ENCODE measurements at regions not wholly inside any gene's neighbourhood (a gene's known extent, or its start where the extent isn't known, plus 50 kb on each side); places are given as distances from the start of the nearest gene placed in this dataset.
"Not testable (repeated sequence)": the region's sequence is repeated elsewhere in the genome, so short reads cannot be mapped to it uniquely, and the experiment has no call there.

- no peak for DNase-seq (ENCODE audit: low spot score)
Observed at GRCh38 chr20:12949429-12949980, 59.3 kb upstream of the SPTLC3 start.

GRCh38 chr20:12954254-12954653, 54.5 kb upstream of the SPTLC3 start:
- not testable (repeated sequence) for DNase-seq (ENCODE audit: low spot score)

- DNase-seq (ENCODE audit: low spot score): no peak
Observed at GRCh38 chr20:12955611-12956010, 53.2 kb upstream of the SPTLC3 start.

GRCh38 chr20:12956303-12956702, 52.5 kb upstream of the SPTLC3 start:
- DNase-seq (ENCODE audit: low spot score): no peak

GRCh38 chr20:12957968-12958367, 50.8 kb upstream of the SPTLC3 start:
- DNase-seq (ENCODE audit: low spot score): no peak

Data from LoVo (cell line).